ENCODE measurements at regions not wholly inside any gene's neighbourhood (a gene's known extent, or its start where the extent isn't known, plus 50 kb on each side); places are given as distances from the start of the nearest gene placed in this dataset.

DNA sequence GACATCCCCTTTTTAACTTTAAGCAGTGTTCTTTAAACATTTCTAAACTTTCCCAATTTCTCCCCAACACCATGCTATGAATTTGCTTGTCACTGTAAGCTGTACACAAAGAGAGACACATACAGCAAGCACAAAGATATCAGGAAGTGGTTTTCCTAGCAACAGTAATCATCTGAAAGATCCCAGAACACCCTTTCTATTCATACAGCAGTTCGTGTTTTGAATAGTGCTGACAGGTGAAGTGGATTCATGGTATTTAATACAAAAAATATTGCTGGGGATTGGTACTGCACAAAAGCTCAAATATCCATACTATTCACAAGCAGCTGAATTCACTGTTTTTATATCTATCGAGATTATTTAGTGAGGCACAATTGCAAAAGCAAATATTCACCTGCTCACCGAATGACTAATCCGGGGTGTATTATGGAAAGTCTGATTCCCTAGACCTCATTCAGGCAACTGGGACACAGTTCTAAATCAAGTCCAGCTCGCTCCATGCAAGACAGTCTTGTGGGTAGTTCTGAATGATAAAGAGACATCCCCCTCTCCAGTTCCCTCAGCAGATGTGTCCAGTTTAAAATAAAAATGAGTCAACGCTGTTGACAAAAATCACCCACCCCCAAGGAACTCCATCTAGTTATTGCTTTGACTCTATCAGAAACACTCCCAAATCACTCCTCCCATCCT, 107.1 kb upstream of the TSHZ2 start:
- H3K79me1 ChIP-seq (ENCODE audit: low read depth, low read length) = no peaks in the 10 kb centered on the region
- H3K23me2 ChIP-seq (ENCODE audit: low read depth, low read length) = no peaks in the 10 kb centered on the region
- DNase-seq (ENCODE audit: low read depth in 1 of 2, low spot score in 2 of 2) (no peak), FAIRE-seq (no peak)
- H2BK5ac ChIP-seq (ENCODE audit: low read depth, low read length) = no peak overlapping the region
- no peaks in the 10 kb centered on the region for H3K36me3 ChIP-seq (ENCODE audit: control insufficient read depth in 2 of 4, insufficient read depth in 4 of 4, low read length in 3 of 4)
- H2BK20ac ChIP-seq (ENCODE audit: low read length) = no peak overlapping the region
- no peak for TF ChIP-seq HDAC6 (IDR thresholded peaks at IDR 0.05; ENCODE audit: low read depth, low read length)
- TF ChIP-seq RAD21 (IDR thresholded peaks at IDR 0.05 in 1 of 2, conservative IDR thresholded peaks at IDR 0.05 in 1 of 2; ENCODE audit: low read depth in 2 of 2, low read length in 2 of 2) = no peak
- TF ChIP-seq CBX5 (IDR thresholded peaks at IDR 0.05; ENCODE audit: low read depth, low read length) = no peak
- no peak for TF ChIP-seq RNF2 (IDR thresholded peaks at IDR 0.05; ENCODE audit: borderline replicate concordance, low read depth, low read length, missing control alignments, poor library complexity, severe bottlenecking)
- TF ChIP-seq SP2 (IDR thresholded peaks at IDR 0.05; ENCODE audit: low read length) = no peak
- TF ChIP-seq ZNF274 (IDR thresholded peaks at IDR 0.05; ENCODE audit: borderline replicate concordance, extremely low read depth, low read length) = no peak
- no peak for TF ChIP-seq MAFK (IDR thresholded peaks at IDR 0.05; ENCODE audit: low read depth, low read length)
- no peak overlapping the region for H2BK120ac ChIP-seq (replicated peaks; ENCODE audit: low read depth, low read length)
- no peaks in the 10 kb centered on the region for H3K9me3 ChIP-seq (ENCODE audit: insufficient read depth in 2 of 2, low read depth in 1 of 2, low read length in 1 of 2)
- H2BK12ac ChIP-seq (ENCODE audit: low read depth, low read length) = no peak overlapping the region
- ChIA-PET CTCF (ENCODE audit: partially characterized antibody) (no interaction called here), POLR2A (ENCODE audit: partially characterized antibody) (no interaction called here)
- 0 out of 2 replicates have a peak overlapping the region, but pooled peaks have one; percentile 6 for H2AFZ ChIP-seq (ENCODE audit: low read length)
- H3K4me1 ChIP-seq (replicated peaks in 1 of 4; ENCODE audit: control insufficient read depth in 3 of 4, insufficient read depth in 4 of 4, low read length in 3 of 4) = no peaks in the 10 kb centered on the region
- H3K23ac ChIP-seq (ENCODE audit: insufficient read length) = no peak overlapping the region
- no peaks in the 10 kb centered on the region for H3K79me2 ChIP-seq (ENCODE audit: control insufficient read depth in 1 of 2, insufficient read depth in 2 of 2, low read length in 2 of 2)
- no peak overlapping the region for H3K4me3 ChIP-seq (ENCODE audit: extremely low read depth in 1 of 4, insufficient read depth in 2 of 4, low read depth in 3 of 4, low read length in 4 of 4)
- H3K14ac ChIP-seq (ENCODE audit: insufficient read length) = no peak overlapping the region
- H3K4ac ChIP-seq (replicated peaks; ENCODE audit: insufficient read length, low read depth, low read length) = no peak overlapping the region
- no peaks in the 10 kb centered on the region for H3K27me3 ChIP-seq (replicated peaks in 1 of 4; ENCODE audit: control insufficient read depth in 3 of 4, extremely low read depth in 1 of 4, insufficient read depth in 3 of 4, low read length in 3 of 4)
- H3K56ac ChIP-seq (replicated peaks; ENCODE audit: insufficient read length, low read depth, low read length) = no peak overlapping the region
- H4K5ac ChIP-seq (ENCODE audit: insufficient read length, low read depth, low read length) = no peak overlapping the region
- H3K27ac ChIP-seq (ENCODE audit: low read depth, low read length) = no peak overlapping the region
- H4K91ac ChIP-seq (replicated peaks; ENCODE audit: insufficient read length, low read length) = no peak overlapping the region
- H3K18ac ChIP-seq (ENCODE audit: extremely low read depth, low read length) = no peak overlapping the region
- H3K4me2 ChIP-seq (ENCODE audit: insufficient read depth in 1 of 2, low read depth in 2 of 2, low read length in 2 of 2) = no peak overlapping the region
- no peak overlapping the region for H2AK5ac ChIP-seq (ENCODE audit: low read depth, low read length)
- no peaks in the 10 kb centered on the region for H4K20me1 ChIP-seq (replicated peaks in 1 of 2; ENCODE audit: control insufficient read depth in 1 of 2, insufficient read depth in 2 of 2, low read length in 2 of 2)
- H3K9ac ChIP-seq (replicated peaks in 1 of 4; ENCODE audit: extremely low read depth in 1 of 4, low read depth in 3 of 4, low read length in 3 of 4) = no peak overlapping the region
- no peak overlapping the region for H2BK15ac ChIP-seq (ENCODE audit: low read length)
- 92% methylated on average over 6 of the region's 6 CpGs; no CpG with 5 or more reads in 1 of the 2 experiments for WGBS, 2 experiments (ENCODE audit: extremely low coverage in 1 of 2, insufficient coverage in 1 of 2, insufficient read length in 1 of 2, insufficient replicate concordance in 2 of 2, low coverage in 1 of 2, low lambda C conversion rate in 2 of 2, missing lambda C conversion rate in 1 of 2)
- H4K8ac ChIP-seq (ENCODE audit: extremely low read depth, insufficient read depth, low read length) = no peak overlapping the region

Measured in H1 (cell line).